HT-29 (cell line): ENCODE measurements at regions not wholly inside any gene's neighbourhood (a gene's known extent, or its start where the extent isn't known, plus 50 kb on each side); places are given as distances from the start of the nearest gene placed in this dataset.

Experiments
- DNase-seq: peaks from one replicate; pipeline ENCODE4 v3.0.0-alpha.2; 2015; ENCODE audit warnings: low spot score

- no peak for DNase-seq
These were observed 241.6 kb downstream of the BMP7 start for GRCh38 chr20:57024849-57025248.

DNA sequence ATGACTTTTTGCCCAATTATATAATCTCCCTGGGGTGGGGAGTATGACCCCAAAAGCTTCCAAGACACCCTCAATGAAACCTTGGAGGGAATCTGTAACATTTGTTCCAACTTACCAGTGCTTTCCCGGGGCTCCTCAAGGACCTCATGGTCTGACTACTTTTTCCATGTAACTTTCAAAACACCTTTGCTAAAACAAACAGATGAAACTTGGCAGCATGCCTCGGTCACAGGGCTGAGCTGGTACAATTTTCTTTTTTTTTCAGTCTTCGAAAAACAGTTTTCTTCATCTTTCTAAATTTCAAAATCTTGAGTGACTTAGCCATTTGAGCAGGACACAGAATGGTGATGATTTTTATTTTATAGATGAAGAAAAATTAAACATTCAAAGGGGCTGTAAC lies 241.2 kb downstream of the BMP7 start:
- DNase-seq, result no peak

- DNase-seq, result no peak
These were observed 240.7 kb downstream of the BMP7 start for GRCh38 chr20:57025666-57026224.

- no peak for DNase-seq
These were observed 238.7 kb downstream of the BMP7 start for GRCh38 chr20:57027777-57028176.

- DNase-seq, result no peak
These were observed 235.5 kb downstream of the BMP7 start for GRCh38 chr20:57030611-57031600.

DNA sequence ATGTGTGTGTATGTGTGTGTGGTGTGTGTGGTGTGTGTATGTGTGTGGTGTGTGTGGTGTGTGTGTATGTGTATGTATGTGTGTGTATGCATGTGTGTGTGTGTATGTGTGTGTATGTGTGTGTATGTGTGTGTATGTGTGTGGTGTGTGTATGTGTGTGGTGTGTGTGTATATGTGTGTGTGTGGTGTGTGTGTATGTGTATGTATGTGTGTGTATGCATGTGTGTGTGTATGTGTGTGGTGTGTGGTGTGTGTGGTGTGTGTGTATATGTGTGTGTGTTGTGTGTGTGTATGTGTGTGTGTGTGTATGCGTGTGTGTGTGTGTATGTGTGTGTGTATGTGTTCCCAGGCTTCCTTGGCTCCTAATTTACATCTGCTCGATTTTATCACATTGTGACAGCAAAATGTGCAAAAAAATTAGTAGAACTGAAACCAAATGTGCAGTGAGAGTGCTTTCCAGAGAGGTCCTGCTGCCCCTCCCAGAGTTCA lies 234.5 kb downstream of the BMP7 start:
- DNase-seq, result no peak

- no peak for DNase-seq
These were observed 233.6 kb downstream of the BMP7 start for GRCh38 chr20:57032847-57033246.

- DNase-seq, result no peak
These were observed 232.4 kb downstream of the BMP7 start for GRCh38 chr20:57034001-57034400.

DNA sequence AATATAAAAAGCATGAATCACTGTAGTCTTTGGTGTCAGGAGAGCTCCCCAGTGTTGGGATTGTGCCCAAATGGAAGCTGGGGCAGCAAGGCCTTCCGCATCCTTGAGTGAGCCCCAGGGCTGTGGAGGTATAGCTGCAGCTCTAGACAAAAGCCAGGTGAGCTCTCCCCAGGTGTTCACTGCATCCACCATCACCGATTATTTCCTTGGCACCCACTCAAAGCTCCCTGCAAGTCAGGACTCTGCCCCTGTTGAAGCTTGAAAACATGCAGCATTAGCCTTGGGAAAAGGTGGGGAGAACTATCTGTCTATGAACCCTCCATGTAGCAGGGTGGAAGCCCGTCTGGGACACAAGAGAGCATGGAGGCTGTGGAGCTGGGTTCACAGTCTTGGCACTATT lies 228.8 kb downstream of the BMP7 start:
- DNase-seq, result no peak

GRCh38 chr20:57038608-57039440 lies 227.6 kb downstream of the BMP7 start:
- DNase-seq, result no peak

DNA sequence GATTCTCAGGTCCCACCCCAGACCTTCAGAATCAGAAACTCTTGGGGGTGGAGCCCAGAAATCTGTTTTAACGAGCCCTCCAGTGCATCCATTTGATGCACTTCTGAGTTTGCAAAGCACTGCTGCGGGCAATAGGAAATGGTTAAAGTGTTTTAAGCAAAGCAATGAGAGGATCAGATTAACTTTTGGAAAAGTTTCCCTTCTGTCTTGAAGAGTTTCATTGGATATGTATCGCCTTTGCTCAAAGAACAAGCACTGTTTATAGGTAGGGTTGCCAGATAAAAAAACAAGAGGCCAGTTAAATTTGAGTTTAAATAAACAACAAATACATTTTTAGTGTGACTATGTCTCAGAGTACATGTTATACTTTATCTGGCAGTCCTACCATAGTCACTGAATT lies 226.0 kb downstream of the BMP7 start:
- DNase-seq, result no peak

DNA sequence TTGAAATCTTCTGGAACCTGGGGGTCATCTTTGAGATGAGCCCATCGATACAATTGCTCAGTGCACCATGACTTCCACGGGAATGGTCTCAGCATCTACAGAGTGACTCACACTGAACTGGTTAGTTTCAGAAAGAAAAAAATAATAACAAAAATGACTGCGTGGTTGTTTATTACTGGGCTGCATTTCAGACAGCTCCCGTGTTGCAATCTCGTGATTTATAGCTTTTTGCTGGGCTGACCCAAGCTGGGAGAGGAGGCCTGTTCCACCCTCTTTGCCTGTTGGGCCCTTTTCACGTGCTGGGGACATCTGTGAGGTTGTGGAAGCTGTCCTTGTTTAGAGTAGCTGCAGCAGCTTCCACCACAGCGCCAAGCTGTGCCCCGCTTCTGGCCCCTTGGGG lies 225.5 kb downstream of the BMP7 start:
- no peak for DNase-seq

GRCh38 chr20:57043091-57043490 lies 223.3 kb downstream of the BMP7 start:
- DNase-seq, result no peak

DNA sequence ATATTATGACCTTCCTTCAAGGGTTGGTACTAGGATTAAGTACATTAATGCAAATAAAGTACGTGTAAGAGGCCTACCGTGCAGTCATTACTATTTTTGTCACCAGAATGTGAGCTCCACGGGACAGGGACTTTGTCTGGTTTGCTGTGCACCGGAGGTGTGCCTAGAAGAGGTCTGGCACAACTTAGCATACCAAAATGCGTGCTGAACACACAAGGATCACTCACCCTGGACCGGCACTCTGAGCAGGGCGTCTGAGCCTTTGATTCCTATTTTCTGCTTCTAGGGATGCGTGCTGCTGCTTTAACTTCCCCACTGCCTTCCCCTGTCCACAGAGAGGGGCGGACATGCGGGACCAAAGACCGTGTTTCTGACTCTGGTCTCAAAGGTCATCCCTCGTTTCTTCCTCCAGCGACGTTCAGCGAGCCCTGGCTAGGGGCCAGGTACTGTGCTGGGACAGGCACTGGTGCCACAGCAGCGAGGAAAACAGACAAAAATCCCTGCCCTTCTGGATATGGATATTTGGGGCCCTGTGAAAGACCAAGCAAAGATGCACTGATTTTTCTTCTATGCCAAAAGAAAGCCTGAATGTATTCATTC lies 222.7 kb downstream of the BMP7 start:
- no peak for DNase-seq

DNA sequence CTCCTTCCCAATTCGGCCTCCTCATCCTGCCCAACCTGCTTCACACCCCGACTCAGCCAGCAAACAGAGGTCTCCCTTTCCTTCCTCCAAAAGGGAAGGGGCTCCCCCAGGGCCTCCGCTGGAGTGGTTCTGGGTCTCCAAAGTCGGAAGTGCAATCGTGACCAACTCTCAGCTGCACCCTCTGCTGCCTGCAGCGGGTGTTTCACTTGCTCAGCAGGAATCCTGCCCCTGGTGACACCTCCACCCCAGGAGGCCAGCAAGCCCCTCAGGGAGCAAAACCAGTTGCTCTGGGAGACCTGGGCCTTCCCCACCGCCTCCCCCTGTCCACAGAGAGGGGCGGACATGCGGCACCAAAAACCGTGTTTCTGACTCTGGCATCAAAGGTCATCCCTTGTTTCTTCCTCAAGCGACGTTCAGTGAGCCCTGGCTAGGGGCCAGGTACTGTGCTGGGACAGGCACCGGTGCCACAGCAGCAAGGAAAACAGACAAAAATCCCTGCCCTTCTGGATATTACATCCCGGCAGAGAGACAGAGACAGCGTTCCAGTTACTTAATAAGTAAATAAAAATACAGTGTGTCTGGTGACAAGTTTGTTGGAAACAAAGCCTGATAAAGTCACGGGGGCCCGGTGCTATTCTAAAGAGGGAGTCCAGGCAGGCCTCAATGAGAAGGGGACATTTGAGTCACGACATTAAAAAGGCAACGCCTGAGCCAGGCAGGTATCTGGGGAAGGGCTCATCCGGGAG lies 219.0 kb downstream of the BMP7 start:
- peak; percentile 16 for DNase-seq

DNA sequence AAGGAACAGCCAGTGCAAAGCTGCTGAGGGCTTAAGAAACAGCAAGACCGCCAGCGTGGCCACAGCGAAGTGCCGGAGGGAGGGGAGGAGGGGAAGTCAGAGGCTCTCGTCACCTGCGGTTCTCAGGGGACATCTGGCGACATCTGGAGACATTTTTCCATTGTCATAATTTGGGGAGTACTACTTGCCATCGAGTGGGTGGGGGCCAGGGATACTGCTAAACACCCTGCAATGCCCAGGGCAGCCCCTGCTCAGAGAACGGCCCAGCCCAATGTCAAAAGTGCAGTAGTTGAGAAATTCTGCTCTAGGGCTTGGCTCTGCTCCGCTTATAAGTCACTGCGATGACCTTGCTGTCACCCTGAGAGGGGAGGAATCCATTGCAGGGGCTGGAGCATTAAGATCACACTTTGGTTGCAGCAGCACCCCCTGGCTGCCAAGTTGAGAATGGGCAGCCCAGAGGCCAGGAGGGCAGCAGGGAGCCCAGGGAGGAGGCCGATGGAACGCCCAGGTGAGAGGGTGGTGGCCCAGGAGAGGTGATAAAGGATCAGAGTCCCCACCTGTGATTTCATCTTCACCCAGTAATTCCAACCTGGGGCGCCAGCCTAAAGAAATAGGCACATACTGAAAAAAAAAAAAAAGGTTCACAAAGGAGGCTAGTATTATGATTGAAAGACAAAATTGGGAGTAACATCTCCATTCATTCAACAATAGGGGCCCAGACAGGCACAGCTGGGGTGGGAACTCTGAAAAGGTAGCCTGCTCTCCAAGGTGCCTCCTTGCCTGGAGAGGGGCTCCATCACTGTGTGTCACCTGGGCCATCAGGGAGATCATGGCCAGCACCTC lies 218.2 kb downstream of the BMP7 start:
- peak; percentile 31 for DNase-seq

DNA sequence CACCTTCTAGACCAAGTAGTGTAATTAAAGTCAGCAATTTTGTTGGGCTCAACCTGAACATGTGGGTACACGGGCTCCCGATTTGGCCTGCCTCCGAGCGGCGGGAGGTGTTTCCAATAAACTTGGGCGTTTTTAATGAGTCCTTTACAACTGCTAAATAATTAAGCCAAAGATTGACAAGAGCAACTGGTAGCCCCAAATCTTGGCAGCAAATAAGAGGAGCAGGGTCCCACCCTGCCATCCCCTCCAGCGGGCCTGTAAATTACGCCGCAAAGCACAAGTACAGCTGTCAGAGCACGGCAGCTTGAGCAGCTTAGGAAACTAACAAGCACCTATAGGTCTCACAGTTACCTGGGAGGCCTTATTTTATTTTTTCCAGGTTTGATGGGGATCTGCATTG lies 217.1 kb downstream of the BMP7 start:
- no peak for DNase-seq

GRCh38 chr20:57051096-57051495 lies 215.3 kb downstream of the BMP7 start:
- DNase-seq, result no peak

- DNase-seq, result no peak
These were observed 213.4 kb downstream of the BMP7 start for GRCh38 chr20:57053067-57053466.
